GM18505 (cell line): ENCODE measurements at regions not wholly inside any gene's neighbourhood (a gene's known extent, or its start where the extent isn't known, plus 50 kb on each side); places are given as distances from the start of the nearest gene placed in this dataset.

Source experiments
- ATAC-seq: cut with Tn5 transposase; IDR thresholded peaks from one replicate; pipeline ENCODE4 v1.9.1; 2021; ENCODE audit not compliant: unreplicated experiment
- POLR2A ChIP-seq: IDR thresholded peaks from 4 replicates; pipeline ENCODE4 v1.6.1; 2011; ENCODE audit warnings: borderline replicate concordance; ENCODE audit not compliant: insufficient read depth, insufficient read length; ENCODE audit errors: extremely low read depth

GRCh38 chr13:76036176-76036575 lies 400.0 kb downstream of the LMO7 start:
- TF ChIP-seq POLR2A = no peak
- ATAC-seq = no peak

DNA sequence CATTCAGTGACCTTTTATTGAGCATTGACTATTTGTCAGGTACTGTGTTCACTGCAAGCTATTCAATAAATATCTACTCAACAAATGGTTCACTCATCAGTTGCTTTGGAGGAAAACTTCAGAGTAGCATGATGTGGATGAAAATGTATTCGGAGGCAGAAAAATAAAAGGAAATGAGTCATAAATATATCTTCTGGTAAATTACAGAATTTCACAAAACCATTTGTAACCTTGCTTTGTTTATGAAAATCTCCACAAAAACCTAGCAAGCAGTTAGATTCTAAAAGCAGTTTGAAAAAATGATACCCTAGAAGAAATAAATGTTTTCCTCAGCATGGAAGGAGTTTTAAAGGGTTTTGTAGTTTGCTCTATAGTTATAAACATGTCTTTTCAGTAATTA lies 399.6 kb downstream of the LMO7 start:
- ATAC-seq = no peak
- TF ChIP-seq POLR2A = no peak

DNA sequence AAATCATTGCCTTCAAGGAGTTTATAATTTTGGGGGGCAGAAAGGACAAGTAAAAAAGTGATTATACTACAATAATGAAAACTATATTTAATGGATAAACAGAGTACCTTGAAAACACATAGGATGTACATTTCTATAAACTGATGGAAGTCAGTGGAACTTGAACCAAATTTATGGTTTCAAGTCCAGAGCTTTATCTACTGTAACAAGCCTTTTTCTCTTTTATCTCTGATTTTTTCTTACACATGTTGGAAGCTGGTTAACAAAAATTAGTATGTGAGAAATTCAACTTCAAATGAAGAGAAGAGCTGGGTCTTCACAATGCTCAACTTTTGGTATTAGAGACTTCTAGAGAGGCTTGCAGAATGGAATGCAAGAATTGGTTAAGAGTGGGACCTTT lies 393.6 kb downstream of the LMO7 start:
- TF ChIP-seq POLR2A = no peak

GRCh38 chr13:76029088-76029487 lies 393.0 kb downstream of the LMO7 start:
- ATAC-seq = no peak

More for the DNA sequence above, 393.6 kb downstream of the LMO7 start:
- ATAC-seq = no peak

DNA sequence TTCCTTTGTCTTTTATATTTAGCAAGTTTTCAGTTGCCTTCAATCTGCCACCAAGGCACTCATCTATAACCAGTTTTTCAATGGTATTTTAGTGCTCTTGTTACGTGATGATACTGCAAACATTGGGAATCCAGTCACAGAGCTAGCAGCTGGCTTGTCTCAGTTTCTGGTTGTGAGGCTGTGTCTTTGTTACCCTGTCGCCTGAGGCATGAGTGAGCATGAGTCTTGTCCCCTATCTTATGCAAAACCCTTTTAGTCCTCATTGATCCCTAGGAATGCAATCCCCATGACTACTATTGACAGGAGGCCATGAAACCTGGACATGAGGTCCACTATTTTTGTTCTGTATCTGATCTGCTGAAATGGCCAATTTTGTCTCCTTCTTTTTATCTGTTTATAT lies 391.0 kb downstream of the LMO7 start:
- no peak for TF ChIP-seq POLR2A
- ATAC-seq = no peak

More at GRCh38 chr13:76029088-76029487, 393.0 kb downstream of the LMO7 start:
- TF ChIP-seq POLR2A = no peak

DNA sequence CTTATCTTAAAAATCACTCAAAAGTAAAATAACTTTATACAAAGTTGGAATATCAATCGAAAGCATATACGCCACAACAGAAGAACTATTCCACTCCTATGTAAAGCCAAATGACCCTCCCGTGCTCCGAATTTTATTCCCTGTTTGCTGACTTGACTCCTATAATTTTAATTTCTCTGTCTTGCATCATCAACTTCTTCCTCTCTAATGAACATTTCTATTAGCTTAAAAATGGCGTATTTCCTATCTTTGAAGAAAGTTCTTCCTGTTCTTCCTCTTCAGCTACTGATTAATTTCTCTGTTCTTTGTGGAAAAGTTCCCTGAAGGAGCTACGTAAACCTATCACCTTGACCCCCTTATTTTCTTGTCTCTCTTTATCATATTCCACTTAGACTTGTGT lies 389.3 kb downstream of the LMO7 start:
- no peak for ATAC-seq
- no peak for TF ChIP-seq POLR2A

DNA sequence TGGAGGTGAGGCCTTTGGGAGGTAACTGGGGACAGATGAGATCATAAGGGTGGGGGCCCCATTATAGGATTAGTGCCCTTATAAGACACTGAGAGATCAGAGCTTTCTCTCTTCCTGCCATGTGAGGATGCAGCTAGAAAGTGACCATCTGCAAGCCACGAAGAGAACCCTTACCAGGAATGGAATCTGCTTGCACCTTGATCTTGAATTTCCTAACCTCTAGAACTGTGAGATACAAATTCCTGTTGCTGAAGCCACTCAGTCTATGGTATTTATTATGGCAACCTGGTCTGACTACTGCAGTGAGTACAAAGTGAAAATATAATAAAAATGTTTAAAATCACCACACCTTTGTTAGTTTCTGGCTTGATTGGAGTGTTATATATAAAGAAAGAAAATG lies 388.0 kb downstream of the LMO7 start:
- no peak for TF ChIP-seq POLR2A
- no peak for ATAC-seq

GRCh38 chr13:76023652-76024051 lies 387.5 kb downstream of the LMO7 start:
- TF ChIP-seq POLR2A = no peak
- no peak for ATAC-seq

DNA sequence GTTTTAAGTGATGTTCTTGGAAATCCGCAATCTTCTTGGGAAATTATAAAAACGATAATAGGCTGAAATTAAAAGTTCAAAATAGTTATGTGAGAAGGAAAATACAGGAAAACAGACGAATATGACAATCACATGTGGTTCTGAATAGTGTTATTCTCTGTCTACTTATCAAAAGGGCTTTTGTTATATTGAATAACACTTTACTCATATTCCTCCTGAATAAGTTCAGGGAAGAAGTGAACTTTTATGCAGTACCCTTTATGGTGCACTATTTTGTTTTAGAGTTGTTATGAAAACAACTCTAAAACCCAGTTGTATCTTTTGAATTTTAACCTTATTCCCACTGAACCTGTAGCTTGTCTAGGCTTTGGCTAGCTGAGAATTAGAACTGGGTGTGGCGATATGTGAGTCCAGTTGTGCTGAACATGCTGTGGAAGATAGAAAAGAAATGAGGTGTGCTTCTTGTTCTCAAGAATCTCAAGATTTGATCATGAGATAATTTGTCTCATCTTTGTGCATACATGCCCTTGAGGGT lies 384.4 kb downstream of the LMO7 start:
- no peak for TF ChIP-seq POLR2A
- ATAC-seq = no peak

DNA sequence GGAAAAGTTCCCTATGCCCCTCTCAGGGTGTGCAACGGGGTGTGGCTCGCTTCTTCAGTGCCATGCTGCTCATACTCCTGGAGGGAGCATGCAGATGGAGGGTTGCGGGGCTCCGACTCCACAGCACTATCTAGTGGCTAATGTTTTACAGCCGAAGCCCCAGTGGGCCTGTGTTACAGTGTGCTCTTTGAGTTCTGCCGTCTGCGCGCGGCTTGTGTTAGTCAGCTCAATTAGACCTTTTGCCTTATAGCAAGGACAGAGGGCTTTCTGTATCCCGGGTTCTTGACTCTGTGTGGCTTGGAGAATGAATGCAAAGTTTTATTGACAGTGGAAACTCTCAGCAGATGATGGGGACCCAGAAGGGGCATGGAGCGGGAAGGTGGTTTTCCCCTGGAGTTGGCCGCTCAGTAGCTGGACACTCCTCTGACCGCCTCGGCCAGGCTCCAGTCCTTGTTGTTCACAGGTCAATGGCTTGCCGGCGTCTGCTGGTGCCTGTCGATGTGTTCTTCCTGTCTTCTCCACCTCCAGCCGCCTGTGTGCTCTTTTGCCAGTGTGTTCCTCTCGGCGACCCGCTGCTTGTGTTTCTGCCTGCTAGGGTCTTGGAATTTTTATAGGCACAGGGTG lies 383.4 kb downstream of the LMO7 start:
- no peak for ATAC-seq
- TF ChIP-seq POLR2A = no peak

- no peak for ATAC-seq
- TF ChIP-seq POLR2A = no peak
These were observed 381.9 kb downstream of the LMO7 start for GRCh38 chr13:76017861-76018556.

DNA sequence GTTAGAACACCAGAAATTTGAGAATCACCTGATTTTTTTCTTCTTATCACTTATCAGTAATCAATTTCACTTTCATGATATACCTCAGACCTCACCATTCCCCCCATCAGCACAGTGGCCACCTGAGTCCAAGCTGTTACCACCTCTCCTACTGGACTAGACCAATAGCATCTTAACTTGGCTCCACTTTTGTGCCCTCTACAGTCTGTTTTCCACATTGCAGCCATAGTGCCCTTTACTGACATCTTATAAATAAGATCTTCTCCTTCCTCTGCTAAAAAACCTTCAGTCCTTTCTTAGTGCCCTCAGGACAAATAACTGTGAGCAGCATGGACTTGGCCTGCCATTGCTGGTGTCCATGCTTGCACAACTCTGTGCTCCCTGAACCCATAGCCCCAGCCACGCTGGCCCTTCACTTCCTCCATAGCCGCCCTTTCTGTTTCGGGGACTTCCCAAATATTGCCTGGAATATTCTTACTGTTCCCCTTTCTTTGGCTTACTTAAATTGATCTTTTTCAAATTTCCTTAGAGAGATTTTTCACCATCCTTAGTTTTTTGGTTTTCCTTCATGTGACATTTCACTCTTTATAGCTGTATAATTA lies 380.8 kb downstream of the LMO7 start:
- ATAC-seq = peak; percentile 73
- TF ChIP-seq POLR2A = no peak

DNA sequence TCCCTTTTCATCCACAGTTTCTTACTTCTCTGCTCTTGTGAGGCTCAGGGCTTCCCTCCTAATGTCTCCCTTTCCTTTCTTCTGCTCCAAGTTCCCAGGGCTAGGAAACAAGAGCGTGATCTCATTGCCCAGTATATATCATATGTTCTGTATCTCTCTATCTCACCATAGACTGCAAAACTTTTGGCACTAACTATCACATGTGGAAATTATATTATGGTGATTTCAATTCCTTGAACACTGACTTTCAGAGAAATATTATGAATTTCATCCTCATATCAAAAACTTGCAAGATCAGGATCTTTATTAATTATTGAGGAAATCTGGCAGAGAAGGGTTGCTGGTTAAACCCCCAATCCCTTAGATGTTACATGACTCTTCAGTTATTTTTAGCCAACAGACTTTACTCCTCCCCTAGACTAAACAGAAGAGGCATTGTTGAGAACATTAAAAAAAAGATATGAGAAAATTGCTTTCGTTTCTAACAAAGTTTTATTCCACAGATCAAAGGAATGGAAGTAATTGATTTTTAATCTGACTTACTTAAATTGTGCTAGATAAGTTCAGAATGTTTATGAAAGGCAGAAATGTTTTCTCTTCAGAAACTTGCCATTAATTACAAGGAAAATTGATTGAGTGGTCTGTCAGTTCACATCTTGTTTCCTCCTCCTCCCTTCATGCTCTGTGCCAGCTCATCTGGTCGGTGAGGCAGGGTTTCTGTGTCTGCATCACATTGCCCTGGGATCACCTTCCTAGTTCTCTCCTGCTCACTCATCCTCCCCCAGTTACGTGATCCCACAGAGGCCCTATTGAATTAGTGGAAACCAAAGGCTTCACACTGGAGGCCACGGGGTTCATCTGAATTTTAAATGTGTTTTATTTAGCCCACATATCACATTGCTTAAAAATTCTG lies 378.5 kb downstream of the LMO7 start:
- TF ChIP-seq POLR2A = no peak

GRCh38 chr13:76012091-76012721 lies 376.1 kb downstream of the LMO7 start:
- TF ChIP-seq POLR2A = no peak
- no peak for ATAC-seq

More for the DNA sequence above, 378.5 kb downstream of the LMO7 start:
- ATAC-seq = no peak
